ENCODE measurements at regions not wholly inside any gene's neighbourhood (a gene's known extent, or its start where the extent isn't known, plus 50 kb on each side); places are given as distances from the start of the nearest gene placed in this dataset.

- H3K9me1 ChIP-seq (replicated peaks; ENCODE audit: control insufficient read depth, extremely low read depth, insufficient read depth, low read length), result no peaks in the 10 kb centered on the region
- no peaks in the 10 kb centered on the region for H3K36me3 ChIP-seq (ENCODE audit: control insufficient read depth in 2 of 2, extremely low read depth in 1 of 2, insufficient read depth in 2 of 2, low read length in 2 of 2)
- ChIA-PET POLR2A (no interaction called here), CTCF (no interaction called here)
- H3K4me3 ChIP-seq (replicated peaks in 1 of 3; ENCODE audit: insufficient read depth in 1 of 3, low read depth in 1 of 3, low read length in 3 of 3), result no peak overlapping the region
- H3K79me2 ChIP-seq (ENCODE audit: control insufficient read depth, insufficient read depth, low read length), result no peaks in the 10 kb centered on the region
- TF ChIP-seq JUN (IDR thresholded peaks at IDR 0.05; ENCODE audit: borderline replicate concordance, insufficient read depth, insufficient read length, low read depth) (no peak), EZH2 (IDR thresholded peaks at IDR 0.05; ENCODE audit: borderline replicate concordance, low read depth, low read length, severe bottlenecking) (no peak), MAX (IDR thresholded peaks at IDR 0.05; ENCODE audit: insufficient read depth, insufficient read length) (no peak), GATA2 (IDR thresholded peaks at IDR 0.05; ENCODE audit: insufficient read depth, insufficient read length, low read depth, low read length) (no peak), FOS (IDR thresholded peaks at IDR 0.05; ENCODE audit: borderline replicate concordance, insufficient read depth, low read length) (no peak), CTCF (IDR thresholded peaks at IDR 0.05; ENCODE audit: extremely low read depth in 1 of 2, insufficient read depth in 1 of 2, low read depth in 1 of 2, low read length in 2 of 2) (no peak), POLR2A (IDR thresholded peaks at IDR 0.05; ENCODE audit: low read depth, low read length) (no peak), POLR2AphosphoS5 (IDR thresholded peaks at IDR 0.05; ENCODE audit: insufficient read depth, low read depth, low read length) (no peak), MYC (IDR thresholded peaks at IDR 0.05; ENCODE audit: low read depth, low read length) (no peak)
- dilution Hi-C loops (cut with MboI; ENCODE audit: extremely low pct_ligation_motif_present, low sequenced_read_pairs) (no loop called here), intact Hi-C loops (cut with micrococcal nuclease) (no loop called here)
- H3K4me2 ChIP-seq (ENCODE audit: insufficient read depth, low read length), result no peak overlapping the region
- H3K4me1 ChIP-seq (ENCODE audit: control insufficient read depth, extremely low read depth, insufficient read depth, low read length), result no peaks in the 10 kb centered on the region
- DNase-seq (ENCODE audit: low read depth, low spot score) (no peak), FAIRE-seq (no peak)
- no peak overlapping the region for H3K27ac ChIP-seq (ENCODE audit: insufficient read depth, low read depth, low read length)
- no peaks in the 10 kb centered on the region for H3K27me3 ChIP-seq (ENCODE audit: control insufficient read depth in 2 of 2, insufficient read depth in 2 of 2, low read length in 2 of 2)
- no TSS peak for BruUV-seq (replicated peaks)
- H2AFZ ChIP-seq (ENCODE audit: low read depth, low read length), result no peak overlapping the region
- H3K9me3 ChIP-seq (replicated peaks; ENCODE audit: control insufficient read depth, insufficient read depth, low read length), result peaks cover 2% of the 10 kb centered on the region
- no peaks in the 10 kb centered on the region for H4K20me1 ChIP-seq (replicated peaks; ENCODE audit: control insufficient read depth, extremely low read depth, insufficient read depth, low read length)
- H3K9ac ChIP-seq (replicated peaks; ENCODE audit: extremely low read depth, insufficient read depth, low read length), result no peak overlapping the region
Observed at GRCh38 chr2:366706-367105, 78.8 kb upstream of the ALKAL2 start.

Data from endothelial cell of umbilical vein (primary cell).